Adrenal gland (tissue), 9 donors: ENCODE measurements at regions not wholly inside any gene's neighbourhood (a gene's known extent, or its start where the extent isn't known, plus 50 kb on each side); places are given as distances from the start of the nearest gene placed in this dataset.
A peak's percentile ranks its signal among the peaks of the same experiment; 100 is the strongest.

Source experiments
- DNase-seq, 7 donors: peaks; one replicate each; pipeline ENCODE4 v3.0.0-alpha.2; 2019 to 2020
- H3K27ac ChIP-seq, 5 donors: fragments of 200-600 bp; sonication (generic) in 4 of 5; 1 replicate in 3 of 5; 2 replicates in 2 of 5; pipeline versions ENCODE4 v1.5.1 to v1.8.0; 2016 to 2020; ENCODE audit warnings: mild to moderate bottlenecking in 1 of 5
- H3K27me3 ChIP-seq: fragments of 200-600 bp; 2 replicates; pipeline ENCODE4 v1.8.0; 2021
- H3K36me3 ChIP-seq, 2 donors: fragments of 200-600 bp; replicated peaks in 1 of 2; 1 replicate in 1 of 2; 2 replicates in 1 of 2; pipeline versions ENCODE4 v1.5.1 to v1.8.0; 2018 to 2022
- H3K4me1 ChIP-seq, 2 donors: fragments of 200-600 bp; replicated peaks in 1 of 2; 1 replicate in 1 of 2; 2 replicates in 1 of 2; pipeline versions ENCODE4 v1.5.1 to v1.8.0; 2018 to 2021
- H3K4me3 ChIP-seq, 4 donors: fragments of 200-600 bp; sonication (generic) in 3 of 4; one replicate each; pipeline ENCODE4 v1.5.1; 2016 to 2018
- H3K9me3 ChIP-seq, 3 donors: fragments of 200-600 bp; sonication (generic) in 1 of 3; replicated peaks in 1 of 3; 1 replicate in 2 of 3; 2 replicates in 1 of 3; pipeline versions ENCODE4 v1.5.1 to v1.8.0; 2016 to 2021
- CTCF ChIP-seq, 6 experiments: fragments of 450-650 bp in 4 of 6; fragments of 200-600 bp in 2 of 6; sonication (generic) in 1 of 6; IDR thresholded peaks; 1 replicate in 5 of 6; 2 replicates in 1 of 6; pipeline versions ENCODE4 v1.5.1 to v1.8.0; 2016 to 2021; ENCODE audit warnings: antibody characterized with exemption in 6 of 6, mild to moderate bottlenecking in 2 of 6, moderate library complexity in 1 of 6
- POLR2A ChIP-seq, 2 donors: fragments of 450-650 bp; IDR thresholded peaks; one replicate each; pipeline ENCODE4 v1.6.1; 2017; ENCODE audit warnings: antibody characterized with exemption in 2 of 2, mild to moderate bottlenecking in 2 of 2, moderate library complexity in 1 of 2
- WGBS, 4 donors: extraction: QIAGEN DNeasy Blood & Tissue Kit in 2 of 4; methylation state at CpG; one replicate each; pipeline versions ENCODE4 v1.1.5 to v1.1.7; 2013 to 2017; 5-methylcytosine and 5-hydroxymethylcytosine counted together
- intact Hi-C, 2 donors: fragments of 100-400 bp; cut with DNase I; formaldehyde crosslinking; loops; one replicate each; pipeline versions ENCODE4 v1.14.1 to v1.15.0; 2022 to 2023
- donor health status: healthy with polysubstance abuse.
- donor health status: Bipolar disorder and iron deficiency.
- donor health status: DM: yes; HTN: yes; CAD: no.
- donor health status: DM: no; HTN: no; CAD: no.
- donor health status: DM: no; HTN: no; CAD: no.

DNA sequence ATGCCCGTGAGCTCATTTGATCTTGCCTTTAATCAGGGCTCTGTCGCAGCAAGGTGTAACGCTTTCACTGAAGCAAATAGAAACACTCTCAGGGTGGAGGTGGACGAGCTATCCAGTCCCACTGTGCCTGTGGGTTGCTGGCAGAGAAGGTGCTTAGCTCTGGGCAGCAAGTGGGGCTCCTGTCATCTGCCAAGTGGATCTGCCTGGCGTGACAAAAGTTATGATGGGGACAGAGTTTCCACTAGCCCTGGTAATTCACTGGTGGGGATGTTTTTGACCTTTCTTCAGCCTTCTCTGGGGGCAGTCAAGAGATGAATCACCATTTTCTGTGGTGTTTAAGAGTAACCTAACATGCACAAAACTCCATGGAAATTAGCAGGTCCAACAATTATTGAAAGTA, 71.3 kb upstream of the EDEM3 start:
- no peaks in the 10 kb centered on the region for H3K27me3 ChIP-seq
- intact Hi-C loops, result loop anchor here in 1 of 2 donors (10.0 kb wide), 1 partner anchor 59 kb away; no protein-coding TSS in a partner anchor
- no peaks in the 10 kb centered on the region for H3K36me3 ChIP-seq
- peaks cover 8 to 21% of the 10 kb centered on the region in 2 donors for H3K4me1 ChIP-seq
- TF ChIP-seq CTCF (IDR thresholded peaks at IDR 0.05) (no peak), POLR2A (IDR thresholded peaks at IDR 0.05) (no peak)
- no peak for DNase-seq
- WGBS, 4 donors, result 73 to 92% (median 87%) methylated on average over 5 of the region's 5 CpGs
- H3K27ac ChIP-seq, result peak overlapping the region in 1 of 5 donors; percentile 51
- H3K4me3 ChIP-seq, result no peak overlapping the region
- no peaks in the 10 kb centered on the region for H3K9me3 ChIP-seq

DNA sequence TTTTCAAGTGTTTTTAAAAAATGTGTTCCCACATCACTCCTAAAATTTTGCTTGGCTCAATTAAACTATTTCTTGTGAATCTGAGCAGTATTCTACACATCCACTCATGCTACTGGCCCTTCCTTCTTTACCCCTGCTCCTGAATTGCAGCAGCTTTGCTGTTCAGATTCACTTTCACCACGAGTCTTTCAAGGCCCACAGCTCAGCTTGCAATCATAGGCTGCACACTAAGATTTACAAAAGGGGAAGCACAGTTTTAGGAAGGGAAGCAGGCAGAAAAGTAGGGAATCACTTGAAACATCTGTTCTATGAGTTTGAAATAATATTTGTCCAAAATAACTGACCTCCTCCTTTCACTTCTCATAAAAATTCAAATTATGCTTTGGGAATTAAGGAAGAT, 70.9 kb upstream of the EDEM3 start:
- peak in 2 of 7 donors; percentile 22 to 25 for DNase-seq
- no peak for TF ChIP-seq CTCF (IDR thresholded peaks at IDR 0.05)
- TF ChIP-seq POLR2A (IDR thresholded peaks at IDR 0.05), result no peak
- peaks cover 8 to 21% of the 10 kb centered on the region in 2 donors for H3K4me1 ChIP-seq
- no peak overlapping the region for H3K4me3 ChIP-seq
- H3K27ac ChIP-seq, result peak overlapping the region in 1 of 5 donors; percentile 51
- H3K36me3 ChIP-seq, result no peaks in the 10 kb centered on the region
- WGBS, 4 donors, result 24 to 45% (median 42%) methylated on average over 1 of the region's 1 CpG
- no peaks in the 10 kb centered on the region for H3K9me3 ChIP-seq
- intact Hi-C loops, result loop anchor here in 1 of 2 donors (10.0 kb wide), 1 partner anchor 59 kb away; no protein-coding TSS in a partner anchor
- no peaks in the 10 kb centered on the region for H3K27me3 ChIP-seq

DNA sequence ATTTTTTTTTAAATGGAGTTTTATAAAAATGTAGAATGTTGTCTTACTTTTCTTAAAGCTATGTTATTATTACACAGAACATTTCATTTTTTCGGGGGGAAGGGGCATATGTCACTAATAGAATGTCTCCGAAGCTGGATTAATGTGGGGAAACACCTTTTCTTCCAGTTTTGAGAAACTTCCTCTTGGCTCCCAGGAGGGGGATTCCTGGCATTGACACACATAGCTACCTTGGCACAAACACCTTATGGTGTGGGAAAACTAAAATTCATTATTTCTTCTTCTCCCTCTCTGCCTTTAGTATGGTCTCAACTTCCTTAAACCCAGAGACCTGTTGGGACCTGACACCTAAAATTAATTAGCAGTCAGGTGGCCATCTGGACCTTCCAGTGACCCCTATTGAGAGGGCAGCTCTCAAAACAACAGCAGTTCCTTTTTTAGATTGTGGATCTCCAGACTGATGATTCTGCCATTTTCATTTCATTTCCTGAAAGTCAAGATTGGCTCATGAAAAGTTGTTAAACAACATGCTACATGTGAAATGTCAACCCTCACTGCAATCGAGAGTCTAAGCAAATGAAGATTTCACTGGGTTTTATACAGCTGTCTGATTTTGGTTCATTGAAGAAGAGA, 70.1 kb upstream of the EDEM3 start:
- WGBS, 4 donors, result 40 to 59% (median 43%) methylated on average over 3 of the region's 3 CpGs

GRCh38 chr1:184823080-184823479, 68.4 kb upstream of the EDEM3 start:
- Histone ChIP-seq H3K4me1 (peaks cover 3 to 16% of the 10 kb centered on the region in 2 donors), H3K9me3 (no peaks in the 10 kb centered on the region), H3K27me3 (no peaks in the 10 kb centered on the region), H3K4me3 (no peak overlapping the region), H3K27ac (no peak overlapping the region), H3K36me3 (no peaks in the 10 kb centered on the region)
- WGBS, 4 donors, result 73 to 76% (median 75%) methylated on average over 4 of the region's 4 CpGs
- TF ChIP-seq CTCF (IDR thresholded peaks at IDR 0.05), result no peak
- TF ChIP-seq POLR2A (IDR thresholded peaks at IDR 0.05), result no peak
- no peak for DNase-seq
- intact Hi-C loops, result loop anchor here in 1 of 2 donors (10.0 kb wide), 1 partner anchor 62 kb away; no protein-coding TSS in a partner anchor

More for the DNA sequence above, 70.1 kb upstream of the EDEM3 start:
- Histone ChIP-seq H3K36me3 (no peaks in the 10 kb centered on the region), H3K4me3 (no peak overlapping the region), H3K9me3 (no peaks in the 10 kb centered on the region), H3K27ac (no peak overlapping the region), H3K4me1 (peaks cover 8 to 21% of the 10 kb centered on the region in 2 donors), H3K27me3 (no peaks in the 10 kb centered on the region)
- no peak for DNase-seq
- intact Hi-C loops, result loop anchor here in 1 of 2 donors (10.0 kb wide), 1 partner anchor 60 kb away; no protein-coding TSS in a partner anchor
- TF ChIP-seq POLR2A (IDR thresholded peaks at IDR 0.05) (no peak), CTCF (IDR thresholded peaks at IDR 0.05) (no peak)
